ENCODE measurements at regions not wholly inside any gene's neighbourhood (a gene's known extent, or its start where the extent isn't known, plus 50 kb on each side); places are given as distances from the start of the nearest gene placed in this dataset.

GRCh38 chr7:156527458-156527890 is 113.1 kb upstream of the RNF32 start:
- Histone ChIP-seq H4K20me1 (replicated peaks; ENCODE audit: insufficient read depth) (no peaks in the 10 kb centered on the region), H3K9me2 (ENCODE audit: insufficient read depth) (no peaks in the 10 kb centered on the region), H3K4me1 (ENCODE audit: insufficient read depth) (no peaks in the 10 kb centered on the region), H3K27ac (ENCODE audit: low read depth) (no peak overlapping the region), H3K36me3 (ENCODE audit: insufficient read depth) (no peaks in the 10 kb centered on the region), H3K4me2 (no peak overlapping the region), H3F3A (replicated peaks; ENCODE audit: low read depth) (no peaks in the 10 kb centered on the region), H3K4me3 (no peak overlapping the region), H2AFZ (no peak overlapping the region), H3K27me3 (ENCODE audit: insufficient read depth) (no peaks in the 10 kb centered on the region), H3K79me2 (replicated peaks; ENCODE audit: insufficient read depth) (no peaks in the 10 kb centered on the region)
- no peaks in the 10 kb centered on the region for H3K9me3 Mint-ChIP-seq
- H3K27ac Mint-ChIP-seq, result no peak overlapping the region
- no peak for ATAC-seq
- no peak for DNase-seq (ENCODE audit: low spot score)
- H3K36me3 Mint-ChIP-seq (ENCODE audit: low read depth), result no peaks in the 10 kb centered on the region
- no peaks in the 10 kb centered on the region for H3K4me1 Mint-ChIP-seq
- H3K27me3 Mint-ChIP-seq (ENCODE audit: insufficient read depth, low read depth, poor library complexity), result peaks cover 2% of the 10 kb centered on the region
- TF ChIP-seq ZNF462 (CRISPR knock-in tag; IDR thresholded peaks at IDR 0.05) (no peak), POLR2AphosphoS5 (IDR thresholded peaks at IDR 0.05; ENCODE audit: low read depth) (no peak), ZNF331 (CRISPR knock-in tag; IDR thresholded peaks at IDR 0.05; ENCODE audit: low read depth) (no peak), EZH2 (IDR thresholded peaks at IDR 0.05; ENCODE audit: low read depth, unreplicated experiment) (no peak), ZNF114 (CRISPR knock-in tag; IDR thresholded peaks at IDR 0.05) (no peak), CREB1 (CRISPR knock-in tag; IDR thresholded peaks at IDR 0.05; ENCODE audit: low read depth) (no peak), EZH2phosphoT487 (IDR thresholded peaks at IDR 0.05; ENCODE audit: unreplicated experiment) (no peak), NANOG (IDR thresholded peaks at IDR 0.05; ENCODE audit: borderline replicate concordance) (no peak), REST (IDR thresholded peaks at IDR 0.05; ENCODE audit: unreplicated experiment) (no peak), JUNB (IDR thresholded peaks at IDR 0.05; ENCODE audit: unreplicated experiment) (no peak), CTCF (conservative IDR thresholded peaks at IDR 0.05; ENCODE audit: low read depth in 2 of 2) (no peak), STAT1 (IDR thresholded peaks at IDR 0.05; ENCODE audit: unreplicated experiment) (no peak), ETS1 (IDR thresholded peaks at IDR 0.05) (no peak)
- H3K4me3 Mint-ChIP-seq, result no peak overlapping the region

Data from GM23338 (cell line).